H9 (cell line): ENCODE measurements at regions not wholly inside any gene's neighbourhood (a gene's known extent, or its start where the extent isn't known, plus 50 kb on each side); places are given as distances from the start of the nearest gene placed in this dataset.

ENCODE experiments used
- DNase-seq: peaks from one replicate; pipeline ENCODE4 v3.0.0-alpha.2; 2017
- H2AFZ ChIP-seq: one replicate; pipeline ENCODE4 v1.6.1; 2013; ENCODE audit warnings: mild to moderate bottlenecking, low read length, control low read depth, moderate library complexity
- H2AK5ac ChIP-seq: 2 replicates; pipeline ENCODE4 v1.6.1; 2013; ENCODE audit warnings: low read length, control low read depth, mixed read lengths; ENCODE audit not compliant: insufficient read length
- H2BK120ac ChIP-seq: one replicate; pipeline ENCODE4 v1.6.1; 2013; ENCODE audit warnings: low read depth, mild to moderate bottlenecking, low read length, control low read depth, inconsistent platforms; ENCODE audit not compliant: poor library complexity, severe bottlenecking
- H2BK12ac ChIP-seq: 2 replicates; pipeline ENCODE4 v1.6.1; 2013; ENCODE audit warnings: low read length, control low read depth, mixed read lengths, low read depth; ENCODE audit not compliant: insufficient read length
- H2BK15ac ChIP-seq: 2 replicates; pipeline ENCODE4 v1.6.1; 2013; ENCODE audit warnings: low read depth, low read length, control low read depth
- H2BK20ac ChIP-seq: one replicate; pipeline ENCODE4 v1.6.1; 2013; ENCODE audit warnings: low read depth, mild to moderate bottlenecking, low read length, control low read depth, inconsistent platforms; ENCODE audit not compliant: poor library complexity, severe bottlenecking
- H2BK5ac ChIP-seq: 2 replicates; pipeline ENCODE4 v1.6.1; 2013; ENCODE audit warnings: low read length, control low read depth, mixed read lengths; ENCODE audit not compliant: insufficient read length
- H3K14ac ChIP-seq: 2 replicates; pipeline ENCODE4 v1.6.1; 2013; ENCODE audit warnings: low read length, control low read depth; ENCODE audit not compliant: insufficient read depth
- H3K18ac ChIP-seq: 2 replicates; pipeline ENCODE4 v1.6.1; 2013; ENCODE audit warnings: low read depth, mild to moderate bottlenecking, mixed read lengths, low read length, control low read depth; ENCODE audit not compliant: insufficient read length
- H3K23ac ChIP-seq: 2 replicates; pipeline ENCODE4 v1.6.1; 2013; ENCODE audit warnings: low read length, control low read depth, mixed read lengths, low read depth; ENCODE audit not compliant: insufficient read length
- H3K23me2 ChIP-seq: 2 replicates; pipeline ENCODE4 v1.6.1; 2013; ENCODE audit warnings: low read depth, mild to moderate bottlenecking, mixed read lengths, low read length, control low read depth; ENCODE audit not compliant: insufficient read length, poor library complexity, severe bottlenecking
- H3K27ac ChIP-seq: 2 replicates; pipeline ENCODE4 v1.5.1; 2013; ENCODE audit warnings: low read length, control low read depth, mixed read lengths, low read depth; ENCODE audit not compliant: insufficient read length
- H3K27me3 ChIP-seq: 2 replicates; pipeline ENCODE4 v1.6.1; 2013; ENCODE audit warnings: low read length, control low read depth, inconsistent platforms; ENCODE audit not compliant: insufficient read depth
- H3K4ac ChIP-seq: 2 replicates; pipeline ENCODE4 v1.6.1; 2013; ENCODE audit warnings: low read depth, mild to moderate bottlenecking, control low read depth, inconsistent platforms, low read length, moderate library complexity
- H3K4me1 ChIP-seq: 2 replicates; pipeline ENCODE4 v1.6.1; 2013; ENCODE audit warnings: low read length, control low read depth, inconsistent platforms; ENCODE audit not compliant: insufficient read depth
- H3K4me2 ChIP-seq: 2 replicates; pipeline ENCODE4 v1.6.1; 2013; ENCODE audit warnings: low read length, control low read depth, mixed read lengths; ENCODE audit not compliant: insufficient read length, insufficient read depth
- H3K56ac ChIP-seq: 2 replicates; pipeline ENCODE4 v1.6.1; 2013; ENCODE audit warnings: low read depth, mild to moderate bottlenecking, mixed read lengths, low read length, control low read depth; ENCODE audit not compliant: insufficient read length
- H3K79me1 ChIP-seq: 2 replicates; pipeline ENCODE4 v1.6.1; 2013; ENCODE audit warnings: low read depth, mild to moderate bottlenecking, moderate library complexity, low read length, control low read depth, inconsistent platforms; ENCODE audit not compliant: insufficient read depth, poor library complexity, severe bottlenecking
- H3K79me2 ChIP-seq: 2 replicates; pipeline ENCODE4 v1.6.1; 2013; ENCODE audit warnings: low read length, control low read depth, inconsistent platforms; ENCODE audit not compliant: insufficient read depth
- H3K9ac ChIP-seq: 2 replicates; pipeline ENCODE4 v1.6.1; 2013; ENCODE audit warnings: low read length, control low read depth, mixed read lengths; ENCODE audit not compliant: insufficient read length; ENCODE audit errors: extremely low read depth
- H3K9me3 ChIP-seq: one replicate; pipeline ENCODE4 v1.6.1; 2013; ENCODE audit warnings: low read depth, low read length, inconsistent platforms; ENCODE audit not compliant: control insufficient read depth
- H3T11ph ChIP-seq: one replicate; pipeline ENCODE4 v1.6.1; 2013; ENCODE audit warnings: mild to moderate bottlenecking, low read length, control low read depth, inconsistent platforms
- H4K20me1 ChIP-seq: one replicate; pipeline ENCODE4 v1.6.1; 2013; ENCODE audit not compliant: control insufficient read depth, insufficient read length, insufficient read depth
- H4K5ac ChIP-seq: 2 replicates; pipeline ENCODE4 v1.6.1; 2013; ENCODE audit warnings: low read depth, mild to moderate bottlenecking, mixed read lengths, low read length, control low read depth; ENCODE audit not compliant: insufficient read length
- H4K8ac ChIP-seq: replicated peaks from 2 replicates; pipeline ENCODE4 v1.6.1; 2013; ENCODE audit warnings: low read length, control low read depth, mixed read lengths, low read depth; ENCODE audit not compliant: insufficient read length
- H4K91ac ChIP-seq: 2 replicates; pipeline ENCODE4 v1.6.1; 2013; ENCODE audit warnings: low read depth, mild to moderate bottlenecking, moderate library complexity, mixed read lengths, low read length, control low read depth; ENCODE audit not compliant: insufficient read length
- H3K27ac Mint-ChIP-seq, 3 experiments: 2 replicates in 2 of 3; 3 replicates in 1 of 3; pipeline ENCODE4 v1.8.0; 2020 to 2021; ENCODE audit warnings: mixed read lengths in 3 of 3, mild to moderate bottlenecking in 1 of 3, moderate library complexity in 1 of 3
- H3K27me3 Mint-ChIP-seq: 2 replicates; pipeline ENCODE4 v1.8.0; 2021; ENCODE audit warnings: low read depth, mild to moderate bottlenecking, moderate library complexity, mixed read lengths
- H3K36me3 Mint-ChIP-seq, 3 experiments: 2 replicates in 2 of 3; 3 replicates in 1 of 3; pipeline ENCODE4 v1.8.0; 2020 to 2021; ENCODE audit warnings: low read depth in 3 of 3, mixed read lengths in 3 of 3; ENCODE audit not compliant: insufficient read depth in 1 of 3
- H3K4me1 Mint-ChIP-seq, 2 experiments: 2 replicates each; pipeline ENCODE4 v1.8.0; 2020; ENCODE audit warnings: mixed read lengths in 2 of 2
- H3K4me3 Mint-ChIP-seq, 2 experiments: 2 replicates in 1 of 2; 3 replicates in 1 of 2; pipeline ENCODE4 v1.8.0; 2020 to 2021; ENCODE audit warnings: mild to moderate bottlenecking in 2 of 2, mixed read lengths in 2 of 2, moderate library complexity in 1 of 2
- H3K9me3 Mint-ChIP-seq, 2 experiments: 2 replicates in 1 of 2; 3 replicates in 1 of 2; pipeline ENCODE4 v1.8.0; 2020; ENCODE audit warnings: mild to moderate bottlenecking in 2 of 2, mixed read lengths in 2 of 2, moderate library complexity in 1 of 2
- WGBS: extraction: QIAGEN DNeasy Blood & Tissue Kit; methylation state at CpG from one replicate; pipeline ENCODE4 v1.1.7; 2013; ENCODE audit warnings: missing lambda C conversion rate, low lambda C conversion rate, mixed read lengths; ENCODE audit not compliant: insufficient read length; ENCODE audit errors: extremely low coverage; 5-methylcytosine and 5-hydroxymethylcytosine counted together
- TF ChIP-seq, protein P1 (sequence below): fragments of 200-600 bp; sonication (generic); conservative IDR thresholded peaks from 3 replicates; pipeline ENCODE4 v1.8.0; 2021; ENCODE audit warnings: antibody characterized with exemption, mild to moderate bottlenecking

DNA sequence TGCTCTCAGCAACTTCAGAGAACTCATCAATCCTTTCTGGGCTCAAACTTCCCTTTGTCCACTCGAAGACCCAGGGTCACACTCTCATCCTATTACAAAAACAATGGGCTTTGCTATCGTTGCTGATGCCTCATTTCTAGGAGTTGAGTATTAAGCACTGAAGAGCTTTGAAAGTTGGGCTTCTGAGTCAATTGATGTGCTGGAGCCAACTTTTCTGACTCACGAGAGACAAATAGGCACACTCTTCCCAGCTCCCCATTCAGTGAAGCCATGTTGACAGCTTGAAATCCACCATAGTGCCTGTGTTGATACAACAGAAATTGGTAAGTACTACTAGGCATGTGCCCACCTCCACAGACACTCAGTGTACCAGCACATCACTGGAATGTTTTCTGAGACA lies 97.5 kb upstream of the PRSS58 start:
- H3K4me3 Mint-ChIP-seq: no peak overlapping the region
- H3K36me3 Mint-ChIP-seq: no peaks in the 10 kb centered on the region
- Histone ChIP-seq H2BK15ac (no peak overlapping the region), H4K20me1 (no peaks in the 10 kb centered on the region), H3K56ac (no peak overlapping the region), H2BK5ac (no peak overlapping the region), H2BK20ac (no peak overlapping the region), H3T11ph (no peak overlapping the region), H2BK120ac (no peak overlapping the region), H4K8ac (no peak overlapping the region), H3K27me3 (no peaks in the 10 kb centered on the region), H3K14ac (no peak overlapping the region), H3K23me2 (no peaks in the 10 kb centered on the region), H3K9me3 (no peaks in the 10 kb centered on the region), H3K4me1 (peaks cover 9% of the 10 kb centered on the region; the same call in 1 of the 2 replicates), H3K27ac (no peak overlapping the region), H2BK12ac (no peak overlapping the region), H3K4ac (no peak overlapping the region), H3K9ac (no peak overlapping the region), H2AFZ (no peak overlapping the region), H3K4me2 (no peak overlapping the region), H3K18ac (no peak overlapping the region), H3K79me1 (no peaks in the 10 kb centered on the region), H3K23ac (no peak overlapping the region), H2AK5ac (no peak overlapping the region), H4K91ac (no peak overlapping the region), H4K5ac (no peak overlapping the region), H3K79me2 (no peaks in the 10 kb centered on the region)
- peaks cover 22 to 32% of the 10 kb centered on the region in 2 experiments for H3K4me1 Mint-ChIP-seq
- no peak for DNase-seq
- no CpG with 5 or more reads among the region's 3 CpGs for WGBS
- peaks cover 0 to 2% of the 10 kb centered on the region in 2 experiments; a peak in 1 of 5 replicates for H3K9me3 Mint-ChIP-seq
- TF ChIP-seq, protein P1, sequence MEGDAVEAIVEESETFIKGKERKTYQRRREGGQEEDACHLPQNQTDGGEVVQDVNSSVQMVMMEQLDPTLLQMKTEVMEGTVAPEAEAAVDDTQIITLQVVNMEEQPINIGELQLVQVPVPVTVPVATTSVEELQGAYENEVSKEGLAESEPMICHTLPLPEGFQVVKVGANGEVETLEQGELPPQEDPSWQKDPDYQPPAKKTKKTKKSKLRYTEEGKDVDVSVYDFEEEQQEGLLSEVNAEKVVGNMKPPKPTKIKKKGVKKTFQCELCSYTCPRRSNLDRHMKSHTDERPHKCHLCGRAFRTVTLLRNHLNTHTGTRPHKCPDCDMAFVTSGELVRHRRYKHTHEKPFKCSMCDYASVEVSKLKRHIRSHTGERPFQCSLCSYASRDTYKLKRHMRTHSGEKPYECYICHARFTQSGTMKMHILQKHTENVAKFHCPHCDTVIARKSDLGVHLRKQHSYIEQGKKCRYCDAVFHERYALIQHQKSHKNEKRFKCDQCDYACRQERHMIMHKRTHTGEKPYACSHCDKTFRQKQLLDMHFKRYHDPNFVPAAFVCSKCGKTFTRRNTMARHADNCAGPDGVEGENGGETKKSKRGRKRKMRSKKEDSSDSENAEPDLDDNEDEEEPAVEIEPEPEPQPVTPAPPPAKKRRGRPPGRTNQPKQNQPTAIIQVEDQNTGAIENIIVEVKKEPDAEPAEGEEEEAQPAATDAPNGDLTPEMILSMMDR: no peak
- H3K27me3 Mint-ChIP-seq: no peaks in the 10 kb centered on the region; the same call in 1 of the 2 replicates
- H3K27ac Mint-ChIP-seq: no peak overlapping the region
